ENCODE measurements at regions not wholly inside any gene's neighbourhood (a gene's known extent, or its start where the extent isn't known, plus 50 kb on each side); places are given as distances from the start of the nearest gene placed in this dataset.
"Not testable (repeated sequence)": the region's sequence is repeated elsewhere in the genome, so short reads cannot be mapped to it uniquely, and the experiment has no call there.

DNA sequence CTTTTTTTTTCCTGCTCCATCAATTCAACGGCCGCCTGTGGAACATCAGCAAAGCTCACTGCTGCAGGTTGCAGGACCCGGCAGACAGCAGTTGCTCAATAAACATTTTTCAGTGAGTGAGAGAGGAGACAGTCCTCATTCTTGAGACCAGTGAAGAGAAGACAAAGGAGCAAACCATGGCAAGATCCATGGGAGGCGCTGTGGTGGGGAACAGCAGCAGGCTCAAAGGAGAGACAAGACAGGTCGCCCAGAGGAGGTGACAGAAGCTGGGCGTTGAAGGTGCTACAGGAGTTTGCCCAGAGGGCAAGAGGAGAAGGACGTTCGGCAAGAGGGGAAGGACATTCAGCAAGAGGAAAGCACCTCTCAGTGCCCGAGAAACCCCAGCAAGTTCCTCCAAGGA is 74.5 kb upstream of the FGFR2 start:
- 85% methylated on average over 9 of the region's 9 CpGs for WGBS, 2 donors (ENCODE audit: low coverage in 1 of 2)
- Histone ChIP-seq H3K27ac (no peak overlapping the region), H3K9me3 (no peaks in the 10 kb centered on the region), H3K27me3 (no peaks in the 10 kb centered on the region), H3K4me3 (no peak overlapping the region), H3K36me3 (no peaks in the 10 kb centered on the region), H3K4me1 (peaks cover 0 to 9% (median 8%) of the 10 kb centered on the region in 4 donors)
- TF ChIP-seq POLR2AphosphoS5 (IDR thresholded peaks at IDR 0.05) (no peak), EP300 (IDR thresholded peaks at IDR 0.05; ENCODE audit: low read depth) (no peak), POLR2A (IDR thresholded peaks at IDR 0.05) (no peak)
- intact Hi-C loops (cut with DNase I; ENCODE audit: low total_unique reads) (no loop called here), in situ Hi-C loops (cut with MboI; ENCODE audit: low pct_ligation_motif_present in 1 of 4, low pct_unique_long_range_greater_than_20kb in 1 of 4, low sequenced_read_pairs in 3 of 4) (no loop called here)
- DNase-seq, result no peak

DNA sequence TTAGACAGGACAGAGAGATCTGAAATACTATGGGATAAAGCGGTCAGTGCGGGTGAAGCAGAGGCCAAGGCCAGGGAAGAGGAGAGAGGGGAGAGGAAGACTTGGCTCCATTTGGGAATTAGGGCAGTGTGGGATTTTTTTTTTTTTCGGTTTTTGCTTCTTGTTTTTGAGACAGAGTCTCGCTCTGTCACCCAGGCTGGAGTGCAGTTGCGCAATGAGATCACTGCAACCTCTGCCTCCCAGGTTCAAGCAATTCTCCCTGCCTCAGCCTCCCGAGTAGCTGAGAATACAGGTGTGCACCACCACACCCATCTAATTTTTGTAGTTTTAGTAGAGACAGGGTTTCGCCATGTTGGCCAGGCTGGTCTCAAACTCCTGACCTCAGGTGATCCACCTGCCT is 71.6 kb upstream of the FGFR2 start:
- H3K36me3 ChIP-seq; H3K9me3 ChIP-seq; DNase-seq; H3K27ac ChIP-seq; H3K27me3 ChIP-seq; H3K4me3 ChIP-seq; intact Hi-C loops (cut with DNase I; ENCODE audit: low total_unique reads); in situ Hi-C loops (cut with MboI; ENCODE audit: low pct_ligation_motif_present in 1 of 4, low pct_unique_long_range_greater_than_20kb in 1 of 4, low sequenced_read_pairs in 3 of 4): not testable (repeated sequence)
- 80 to 94% methylated on average over 7 of the region's 7 CpGs for WGBS, 2 donors (ENCODE audit: low coverage in 1 of 2)
- H3K4me1 ChIP-seq, result peaks cover 0 to 12% (median 8%) of the 10 kb centered on the region in 4 donors

DNA sequence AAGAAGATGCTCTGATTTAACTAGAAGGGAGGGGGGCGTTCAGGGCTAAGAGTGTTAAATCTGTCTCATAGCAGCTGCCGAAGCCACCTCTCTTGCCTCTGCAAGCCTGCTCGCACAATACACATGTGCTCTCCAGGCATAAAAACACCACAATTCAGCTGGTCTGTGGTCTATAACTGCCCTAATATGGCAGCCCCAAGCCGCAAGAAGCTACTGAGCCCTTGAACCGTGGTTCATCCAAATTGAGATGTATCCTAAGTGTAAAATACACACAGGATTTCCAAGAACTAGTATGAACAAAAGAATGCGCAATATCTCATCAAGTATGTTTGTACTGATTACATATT is 70.8 kb upstream of the FGFR2 start:
- no peaks in the 10 kb centered on the region for H3K27me3 ChIP-seq
- TF ChIP-seq EP300 (IDR thresholded peaks at IDR 0.05; ENCODE audit: low read depth), result no peak
- H3K4me3 ChIP-seq, result no peak overlapping the region
- intact Hi-C loops (cut with DNase I; ENCODE audit: low total_unique reads), result no loop called here
- H3K4me1 ChIP-seq, result peaks cover 0 to 12% (median 8%) of the 10 kb centered on the region in 4 donors
- H3K9me3 ChIP-seq, result no peaks in the 10 kb centered on the region
- no peak for DNase-seq
- 52 to 58% methylated on average over 4 to 6 of the region's 6 CpGs for WGBS, 2 donors (ENCODE audit: low coverage in 1 of 2)
- in situ Hi-C loops (cut with MboI; ENCODE audit: low pct_ligation_motif_present in 1 of 4, low pct_unique_long_range_greater_than_20kb in 1 of 4, low sequenced_read_pairs in 3 of 4), result no loop called here
- H3K36me3 ChIP-seq, result no peaks in the 10 kb centered on the region
- peak overlapping the region; percentile 47 to 83 (median 78) for H3K27ac ChIP-seq

DNA sequence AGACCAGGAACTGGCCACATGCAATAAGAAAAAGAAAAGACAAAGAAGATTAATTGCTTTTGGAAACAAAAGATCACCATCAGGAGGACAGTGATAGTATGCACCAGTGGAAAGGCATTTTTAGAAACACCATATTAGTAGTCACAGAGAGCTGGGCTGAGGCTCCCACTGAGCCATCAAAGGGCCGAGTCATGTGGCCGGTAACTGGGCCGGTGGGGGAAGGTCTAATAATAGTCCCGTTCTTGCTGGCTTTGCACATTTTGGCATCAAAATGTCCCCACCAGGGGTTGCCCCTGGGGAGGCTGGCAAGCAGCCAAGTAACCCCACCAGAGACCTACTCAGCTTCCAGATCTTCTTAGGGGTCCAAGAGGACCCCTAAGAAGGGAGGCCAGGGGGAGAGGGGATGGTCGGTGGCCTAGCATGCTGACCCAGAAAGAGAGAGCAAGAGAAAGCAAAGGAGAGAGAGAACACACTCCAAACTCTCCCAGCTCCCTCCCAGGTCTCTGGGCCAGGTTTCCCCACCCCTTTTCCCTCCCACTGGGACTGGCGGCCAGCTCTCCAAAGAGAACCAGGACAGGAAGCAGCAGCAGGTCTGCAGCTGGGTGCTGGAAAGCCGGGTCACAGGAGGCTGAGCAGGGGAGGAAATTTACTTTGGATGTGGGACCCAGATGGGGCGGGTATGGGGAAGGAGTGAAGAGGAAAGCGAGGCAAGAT is 70.2 kb upstream of the FGFR2 start:
- in situ Hi-C loops (cut with MboI; ENCODE audit: low pct_ligation_motif_present in 1 of 4, low pct_unique_long_range_greater_than_20kb in 1 of 4, low sequenced_read_pairs in 3 of 4), result no loop called here
- Histone ChIP-seq H3K27me3 (no peaks in the 10 kb centered on the region), H3K4me3 (no peak overlapping the region), H3K9me3 (no peaks in the 10 kb centered on the region), H3K36me3 (no peaks in the 10 kb centered on the region), H3K27ac (peak overlapping the region; percentile 47 to 83 (median 78)), H3K4me1 (peaks cover 0 to 12% (median 8%) of the 10 kb centered on the region in 4 donors)
- peak; percentile 26 for DNase-seq
- intact Hi-C loops (cut with DNase I; ENCODE audit: low total_unique reads), result no loop called here
- TF ChIP-seq, protein P1, sequence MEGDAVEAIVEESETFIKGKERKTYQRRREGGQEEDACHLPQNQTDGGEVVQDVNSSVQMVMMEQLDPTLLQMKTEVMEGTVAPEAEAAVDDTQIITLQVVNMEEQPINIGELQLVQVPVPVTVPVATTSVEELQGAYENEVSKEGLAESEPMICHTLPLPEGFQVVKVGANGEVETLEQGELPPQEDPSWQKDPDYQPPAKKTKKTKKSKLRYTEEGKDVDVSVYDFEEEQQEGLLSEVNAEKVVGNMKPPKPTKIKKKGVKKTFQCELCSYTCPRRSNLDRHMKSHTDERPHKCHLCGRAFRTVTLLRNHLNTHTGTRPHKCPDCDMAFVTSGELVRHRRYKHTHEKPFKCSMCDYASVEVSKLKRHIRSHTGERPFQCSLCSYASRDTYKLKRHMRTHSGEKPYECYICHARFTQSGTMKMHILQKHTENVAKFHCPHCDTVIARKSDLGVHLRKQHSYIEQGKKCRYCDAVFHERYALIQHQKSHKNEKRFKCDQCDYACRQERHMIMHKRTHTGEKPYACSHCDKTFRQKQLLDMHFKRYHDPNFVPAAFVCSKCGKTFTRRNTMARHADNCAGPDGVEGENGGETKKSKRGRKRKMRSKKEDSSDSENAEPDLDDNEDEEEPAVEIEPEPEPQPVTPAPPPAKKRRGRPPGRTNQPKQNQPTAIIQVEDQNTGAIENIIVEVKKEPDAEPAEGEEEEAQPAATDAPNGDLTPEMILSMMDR (IDR thresholded peaks at IDR 0.05), result no peak
- TF ChIP-seq POLR2A (IDR thresholded peaks at IDR 0.05) (no peak), POLR2AphosphoS5 (IDR thresholded peaks at IDR 0.05) (peak in 1 of 3 donors; percentile 13), EP300 (IDR thresholded peaks at IDR 0.05; ENCODE audit: low read depth) (no peak)
- 30 to 39% methylated on average over 4 to 9 of the region's 9 CpGs for WGBS, 2 donors (ENCODE audit: low coverage in 1 of 2)

DNA sequence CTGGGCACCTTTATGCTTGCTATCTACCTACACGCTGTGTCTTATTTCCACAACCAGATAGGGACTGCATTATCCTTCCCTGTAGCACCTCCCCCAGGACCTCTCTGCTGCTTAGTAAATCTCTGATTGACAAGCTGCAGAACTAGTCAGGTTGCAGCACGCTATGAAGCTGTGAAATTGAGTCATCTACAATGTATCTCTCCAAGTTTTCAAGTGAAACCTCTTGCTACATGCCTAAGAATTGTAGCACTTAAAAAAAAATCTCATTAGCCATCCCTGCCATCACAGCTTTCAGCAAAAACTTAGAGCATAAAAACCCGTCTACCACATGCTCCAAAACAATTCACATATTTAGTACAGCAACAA is 69.7 kb upstream of the FGFR2 start:
- no peak overlapping the region for H3K4me3 ChIP-seq
- peaks cover 0 to 12% (median 8%) of the 10 kb centered on the region in 4 donors for H3K4me1 ChIP-seq
- intact Hi-C loops (cut with DNase I; ENCODE audit: low total_unique reads) (no loop called here), in situ Hi-C loops (cut with MboI; ENCODE audit: low pct_ligation_motif_present in 1 of 4, low pct_unique_long_range_greater_than_20kb in 1 of 4, low sequenced_read_pairs in 3 of 4) (no loop called here)
- TF ChIP-seq, protein P1 (IDR thresholded peaks at IDR 0.05), result no peak
- no peak for TF ChIP-seq POLR2AphosphoS5 (IDR thresholded peaks at IDR 0.05)
- TF ChIP-seq POLR2A (IDR thresholded peaks at IDR 0.05), result no peak
- no peak for TF ChIP-seq EP300 (IDR thresholded peaks at IDR 0.05; ENCODE audit: low read depth)
- no peaks in the 10 kb centered on the region for H3K36me3 ChIP-seq
- no peak for DNase-seq
- H3K27me3 ChIP-seq, result no peaks in the 10 kb centered on the region
- WGBS, 2 donors (ENCODE audit: low coverage in 1 of 2), result 67 to 79% methylated on average over 2 to 3 of the region's 3 CpGs
- no peaks in the 10 kb centered on the region for H3K9me3 ChIP-seq
- H3K27ac ChIP-seq, result peak overlapping the region; percentile 47 to 83 (median 78)
